Panc1 (cell line): ENCODE measurements at regions not wholly inside any gene's neighbourhood (a gene's known extent, or its start where the extent isn't known, plus 50 kb on each side); places are given as distances from the start of the nearest gene placed in this dataset.

Experiments
- ATAC-seq: fragments of 200-7000 bp; cut with Tn5 transposase; 2 replicates; pipeline ENCODE4 v1.9.1; 2020; ENCODE audit warnings: mild to moderate bottlenecking, moderate library complexity
- BruUV-seq: library from RNA; stranded (reverse); fragments of 400-500 nt; replicated peaks from 2 replicates; lab custom pipeline; 2021; lab: Mats Ljungman, UMichigan
- CTCF ChIA-PET: fragments of 300-600 bp; sonication (Branson Sonifier 250); formaldehyde crosslinking; loops from one replicate; lab custom pipeline; 2022; ENCODE audit warnings: antibody characterized with exemption; lab: Charles Lee
- POLR2A ChIA-PET: fragments of 300-600 bp; sonication (Branson Sonifier 250); formaldehyde crosslinking; loops from one replicate; lab custom pipeline; 2022; ENCODE audit warnings: antibody characterized with exemption; lab: Charles Lee
- DNase-seq: peaks from one replicate; pipeline ENCODE4 v3.0.0-alpha.2; 2010; ENCODE audit warnings: low read depth, low spot score
- H3K27ac ChIP-seq: 2 replicates; pipeline ENCODE4 v1.5.1; 2011; ENCODE audit warnings: mild to moderate bottlenecking, low read length, inconsistent platforms
- H3K27me3 ChIP-seq: fragments of 200-500 bp; sonication (Bioruptor generic); 2 replicates; pipeline ENCODE4 v1.6.0; 2014; ENCODE audit warnings: low read length, inconsistent platforms; ENCODE audit not compliant: control insufficient read depth, insufficient read depth
- H3K36me3 ChIP-seq: fragments of 200-500 bp; sonication (Bioruptor generic); 2 replicates; pipeline ENCODE4 v1.5.1; 2014; ENCODE audit warnings: inconsistent platforms, mild to moderate bottlenecking, low read length, moderate library complexity; ENCODE audit not compliant: control insufficient read depth, insufficient read depth
- H3K4me1 ChIP-seq: 2 replicates; pipeline ENCODE4 v1.5.1; 2011; ENCODE audit warnings: inconsistent platforms, mild to moderate bottlenecking, low read length, moderate library complexity; ENCODE audit not compliant: control insufficient read depth, insufficient read depth
- H3K4me3 ChIP-seq, 2 experiments: 2 replicates each; pipeline ENCODE4 v1.5.1; 2011 to 2012; ENCODE audit warnings: low read depth in 2 of 2, low read length in 2 of 2, mild to moderate bottlenecking in 2 of 2, inconsistent platforms in 1 of 2, moderate library complexity in 1 of 2
- H3K9me3 ChIP-seq: fragments of 200-500 bp; sonication (Bioruptor generic); 2 replicates; pipeline ENCODE4 v1.5.1; 2014; ENCODE audit warnings: low read depth, mild to moderate bottlenecking, inconsistent platforms, low read length, moderate library complexity; ENCODE audit not compliant: control insufficient read depth, insufficient read depth
- CTCF ChIP-seq: fragments of 450-650 bp; IDR thresholded peaks from 2 replicates; pipeline ENCODE4 v1.5.1; 2017; ENCODE audit warnings: mild to moderate bottlenecking
- POLR2AphosphoS5 ChIP-seq: IDR thresholded peaks from 2 replicates; pipeline ENCODE4 v1.6.1; 2012; ENCODE audit warnings: mild to moderate bottlenecking, low read depth, low read length, moderate library complexity
- REST ChIP-seq, 2 experiments: IDR thresholded peaks; 2 replicates each; pipeline ENCODE4 v1.6.1; 2011 to 2012; ENCODE audit warnings: low read depth in 2 of 2, control low read depth in 1 of 2, low read length in 1 of 2, mild to moderate bottlenecking in 1 of 2, moderate library complexity in 1 of 2; ENCODE audit not compliant: insufficient read depth in 1 of 2
- SIN3A ChIP-seq: IDR thresholded peaks from 2 replicates; pipeline ENCODE4 v1.6.1; 2012; ENCODE audit warnings: low read depth, mild to moderate bottlenecking, low read length, moderate library complexity, borderline replicate concordance; ENCODE audit not compliant: insufficient read depth
- TCF7L2 ChIP-seq: IDR thresholded peaks from 2 replicates; pipeline ENCODE4 v1.6.1; 2011; ENCODE audit warnings: mild to moderate bottlenecking, low read depth, low read length, inconsistent platforms
- in situ Hi-C: cut with HindIII; loops from 2 replicates; pipeline ENCODE4 v1.10.0; 2016; ENCODE audit warnings: low sequenced_read_pairs, low pct_unique_long_range_greater_than_20kb
- intact Hi-C: fragments of 100-400 bp; cut with micrococcal nuclease; formaldehyde crosslinking; loops from one replicate; pipeline ENCODE4 v1.10.0; 2022; ENCODE audit not compliant: unreplicated experiment

GRCh38 chr10:2935647-2936386, 131.5 kb upstream of the PFKP start:
- in situ Hi-C loops (no loop called here), intact Hi-C loops (loop anchor here (5.0 kb wide), 1 partner anchor 41 kb away; no protein-coding TSS in a partner anchor)
- POLR2A ChIA-PET = interaction anchor here (0.6 kb wide), 1 partner anchor 320 kb away, joined by 7 read pairs; no protein-coding TSS in a partner anchor
- H3K27ac ChIP-seq = no peak overlapping the region
- CTCF ChIA-PET = no interaction called here
- no peaks in the 10 kb centered on the region for H3K9me3 ChIP-seq
- DNase-seq (no peak), ATAC-seq (no peak)
- peaks cover 11% of the 10 kb centered on the region for H3K27me3 ChIP-seq
- H3K36me3 ChIP-seq = no peaks in the 10 kb centered on the region; the same call in 1 of the 2 replicates
- H3K4me3 ChIP-seq = no peak overlapping the region
- no peaks in the 10 kb centered on the region for H3K4me1 ChIP-seq
- no peak for TF ChIP-seq POLR2AphosphoS5
- no TSS peak for BruUV-seq

- BruUV-seq = no TSS peak
- H3K9me3 ChIP-seq = no peaks in the 10 kb centered on the region
- ChIA-PET CTCF (no interaction called here), POLR2A (no interaction called here)
- peaks cover 3% of the 10 kb centered on the region; the same call in 1 of the 2 replicates for H3K27me3 ChIP-seq
- intact Hi-C loops (no loop called here), in situ Hi-C loops (no loop called here)
- TF ChIP-seq REST (IDR thresholded peaks at IDR 0.05; ENCODE audit: insufficient read depth in 1 of 2, low read depth in 2 of 2, low read length in 1 of 2) = no peak
- no peak for TF ChIP-seq SIN3A
- no peak for TF ChIP-seq POLR2AphosphoS5
- no peak for TF ChIP-seq TCF7L2
- no peak for TF ChIP-seq CTCF
- no peak overlapping the region for H3K4me3 ChIP-seq
- ATAC-seq (no peak), DNase-seq (no peak)
- no peak overlapping the region for H3K27ac ChIP-seq
- H3K4me1 ChIP-seq = no peaks in the 10 kb centered on the region
- H3K36me3 ChIP-seq = no peaks in the 10 kb centered on the region
Observed at GRCh38 chr10:2933924-2934323, 133.4 kb upstream of the PFKP start.

GRCh38 chr10:2933519-2933918, 133.8 kb upstream of the PFKP start:
- BruUV-seq = no TSS peak
- ChIA-PET POLR2A (no interaction called here), CTCF (no interaction called here)
- H3K4me1 ChIP-seq = no peaks in the 10 kb centered on the region
- H3K36me3 ChIP-seq = no peaks in the 10 kb centered on the region
- no peak for DNase-seq
- no peak for ATAC-seq
- no peaks in the 10 kb centered on the region for H3K9me3 ChIP-seq
- H3K27ac ChIP-seq = no peak overlapping the region
- H3K27me3 ChIP-seq = peaks cover 3% of the 10 kb centered on the region; the same call in 1 of the 2 replicates
- intact Hi-C loops (no loop called here), in situ Hi-C loops (no loop called here)
- no peak overlapping the region for H3K4me3 ChIP-seq
- TF ChIP-seq REST (IDR thresholded peaks at IDR 0.05; ENCODE audit: insufficient read depth in 1 of 2, low read depth in 2 of 2, low read length in 1 of 2) = no peak
- TF ChIP-seq SIN3A = no peak
- no peak for TF ChIP-seq POLR2AphosphoS5
- TF ChIP-seq CTCF = no peak
